Liver (tissue), 8 donors: ENCODE measurements at regions not wholly inside any gene's neighbourhood (a gene's known extent, or its start where the extent isn't known, plus 50 kb on each side); places are given as distances from the start of the nearest gene placed in this dataset.

Experiments used
- DNase-seq: peaks from one replicate; pipeline ENCODE4 v3.0.0-alpha.2; 2017; ENCODE audit warnings: low spot score
- H3K27ac ChIP-seq, 2 donors: one replicate each; pipeline ENCODE4 v1.7.0; 2013; ENCODE audit warnings: inconsistent platforms in 2 of 2, low read length in 2 of 2, control low read depth in 1 of 2, low read depth in 1 of 2, mild to moderate bottlenecking in 1 of 2
- H3K27me3 ChIP-seq, 4 donors: one replicate each; pipeline versions ENCODE4 v1.6.1 to v1.7.0; 2013; ENCODE audit warnings: low read length in 3 of 4, inconsistent platforms in 1 of 4, mild to moderate bottlenecking in 1 of 4, moderate library complexity in 1 of 4; ENCODE audit not compliant: control insufficient read depth in 4 of 4, insufficient read depth in 4 of 4
- H3K36me3 ChIP-seq, 4 donors: one replicate each; pipeline versions ENCODE4 v1.6.1 to v1.7.0; 2013; ENCODE audit warnings: low read length in 3 of 4, mild to moderate bottlenecking in 3 of 4, low read depth in 1 of 4, moderate library complexity in 1 of 4; ENCODE audit not compliant: control insufficient read depth in 4 of 4, insufficient read depth in 3 of 4
- H3K4me1 ChIP-seq, 4 donors: one replicate each; pipeline versions ENCODE4 v1.6.1 to v1.7.0; 2013; ENCODE audit warnings: low read length in 3 of 4, mild to moderate bottlenecking in 3 of 4, moderate library complexity in 1 of 4; ENCODE audit not compliant: control insufficient read depth in 4 of 4, insufficient read depth in 4 of 4
- H3K4me3 ChIP-seq, 3 donors: one replicate each; pipeline versions ENCODE4 v1.6.1 to v1.7.0; 2013; ENCODE audit warnings: low read length in 3 of 3, control low read depth in 1 of 3, low read depth in 1 of 3, mild to moderate bottlenecking in 1 of 3
- H3K9ac ChIP-seq, 2 donors: one replicate each; pipeline ENCODE4 v1.7.0; 2013; ENCODE audit warnings: low read length in 2 of 2, mild to moderate bottlenecking in 2 of 2, moderate library complexity in 2 of 2, control low read depth in 1 of 2, low read depth in 1 of 2
- H3K9me3 ChIP-seq, 4 donors: one replicate each; pipeline versions ENCODE4 v1.6.1 to v1.7.0; 2013; ENCODE audit warnings: low read length in 3 of 4; ENCODE audit not compliant: control insufficient read depth in 4 of 4
- CTCF ChIP-seq: fragments of 150-350 bp; IDR thresholded peaks from 2 replicates; pipeline ENCODE4 v1.5.1; 2017; ENCODE audit warnings: improper control_type of control experiment, low read depth, low read length; ENCODE audit not compliant: missing input control
- EGR1 ChIP-seq, 2 donors: IDR thresholded peaks; 2 replicates each; pipeline ENCODE4 v1.6.1; 2016 to 2018; ENCODE audit warnings: antibody characterized with exemption in 2 of 2, low read depth in 2 of 2
- FOXA1 ChIP-seq: IDR thresholded peaks from 2 replicates; pipeline ENCODE4 v1.6.1; 2016; ENCODE audit warnings: antibody characterized with exemption
- FOXA2 ChIP-seq: IDR thresholded peaks from 2 replicates; pipeline ENCODE4 v1.6.1; 2016; ENCODE audit warnings: antibody characterized with exemption
- GABPA ChIP-seq, 2 donors: IDR thresholded peaks in 1 of 2; conservative IDR thresholded peaks in 1 of 2; 2 replicates each; pipeline ENCODE4 v1.6.1; 2016; ENCODE audit warnings: antibody characterized with exemption in 2 of 2, mild to moderate bottlenecking in 1 of 2, moderate library complexity in 1 of 2
- HNF4A ChIP-seq, 2 donors: conservative IDR thresholded peaks; 2 replicates each; pipeline ENCODE4 v1.6.1; 2016; ENCODE audit warnings: antibody characterized with exemption in 2 of 2, mild to moderate bottlenecking in 2 of 2
- HNF4G ChIP-seq: IDR thresholded peaks from 2 replicates; pipeline ENCODE4 v1.6.1; 2016; ENCODE audit warnings: antibody characterized with exemption
- JUND ChIP-seq, 2 donors: IDR thresholded peaks; 2 replicates each; pipeline ENCODE4 v1.6.1; 2016; ENCODE audit warnings: antibody characterized with exemption in 2 of 2
- NR2F2 ChIP-seq: IDR thresholded peaks from 2 replicates; pipeline ENCODE4 v1.6.1; 2016; ENCODE audit warnings: antibody characterized with exemption
- RAD21 ChIP-seq, 2 donors: IDR thresholded peaks; 2 replicates each; pipeline ENCODE4 v1.6.1; 2016; ENCODE audit warnings: antibody characterized with exemption in 2 of 2, mild to moderate bottlenecking in 2 of 2
- RXRA ChIP-seq, 2 donors: IDR thresholded peaks; 2 replicates each; pipeline ENCODE4 v1.6.1; 2017 to 2018; ENCODE audit warnings: antibody characterized with exemption in 2 of 2, mild to moderate bottlenecking in 1 of 2
- SP1 ChIP-seq: IDR thresholded peaks from 2 replicates; pipeline ENCODE4 v1.6.1; 2018; ENCODE audit warnings: antibody characterized with exemption, mild to moderate bottlenecking
- TAF1 ChIP-seq: conservative IDR thresholded peaks from 2 replicates; pipeline ENCODE4 v1.6.1; 2016; ENCODE audit warnings: antibody characterized with exemption, mild to moderate bottlenecking
- YY1 ChIP-seq: IDR thresholded peaks from 2 replicates; pipeline ENCODE4 v1.6.1; 2016; ENCODE audit warnings: antibody characterized with exemption, mild to moderate bottlenecking
- WGBS: extraction: QIAGEN DNeasy Blood & Tissue Kit; methylation state at CpG from one replicate; pipeline ENCODE4 v1.1.7; 2013; 5-methylcytosine and 5-hydroxymethylcytosine counted together
- TF ChIP-seq, protein P1 (sequence below): IDR thresholded peaks from 2 replicates; pipeline ENCODE4 v1.6.1; 2016; ENCODE audit warnings: antibody characterized with exemption
- TF ChIP-seq, protein P2 (sequence below): IDR thresholded peaks from 2 replicates; pipeline ENCODE4 v1.6.1; 2016; ENCODE audit warnings: antibody characterized with exemption
- TF ChIP-seq, protein P3 (sequence below): IDR thresholded peaks from 2 replicates; pipeline ENCODE4 v1.6.1; 2016; ENCODE audit warnings: antibody characterized with exemption
- TF ChIP-seq, protein P4 (sequence below): IDR thresholded peaks from 2 replicates; pipeline ENCODE4 v1.6.1; 2016; ENCODE audit warnings: antibody characterized with exemption, mild to moderate bottlenecking
- donor health status: healthy.
- donor health status: healthy.
- donor health status: healthy.
- donor health status: healthy.
- donor health status: healthy.

- Histone ChIP-seq H3K27me3 (no peaks in the 10 kb centered on the region), H3K27ac (no peak overlapping the region), H3K9me3 (peaks cover 0 to 2% (median 0%) of the 10 kb centered on the region in 4 donors), H3K4me1 (no peaks in the 10 kb centered on the region), H3K4me3 (no peak overlapping the region), H3K36me3 (no peaks in the 10 kb centered on the region), H3K9ac (no peak overlapping the region)
- WGBS, result 64% methylated on average over 4 of the region's 4 CpGs
- no peak for DNase-seq
- TF ChIP-seq, protein P1, sequence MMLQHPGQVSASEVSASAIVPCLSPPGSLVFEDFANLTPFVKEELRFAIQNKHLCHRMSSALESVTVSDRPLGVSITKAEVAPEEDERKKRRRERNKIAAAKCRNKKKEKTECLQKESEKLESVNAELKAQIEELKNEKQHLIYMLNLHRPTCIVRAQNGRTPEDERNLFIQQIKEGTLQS, result no peak
- no peak for TF ChIP-seq FOXA1
These were observed 335.7 kb downstream of the PRELID2 start for GRCh38 chr5:145499483-145499882.

DNA sequence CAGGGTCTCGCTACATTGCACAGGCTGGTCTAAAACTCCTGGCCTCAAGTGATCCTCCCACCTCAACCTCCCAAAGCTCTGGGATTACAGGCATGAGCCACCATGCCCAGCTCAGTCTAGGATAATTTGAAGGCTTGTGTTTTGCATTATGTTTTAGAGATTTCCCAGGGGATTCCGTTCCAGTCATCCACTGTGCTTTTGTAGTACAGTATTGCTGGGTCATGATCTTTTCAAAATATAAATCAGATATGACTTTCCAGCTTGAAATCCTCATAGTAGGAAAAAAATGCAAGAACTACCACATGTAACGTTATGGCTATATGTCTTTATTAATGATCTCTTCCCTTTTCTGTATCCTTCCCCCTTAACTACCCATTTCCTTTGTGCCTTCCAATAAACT lies 338.1 kb downstream of the PRELID2 start:
- TF ChIP-seq FOXA1 (no peak), YY1 (no peak), RAD21 (IDR thresholded peaks at IDR 0.05) (no peak), GABPA (IDR thresholded peaks at IDR 0.05 in 1 of 2, conservative IDR thresholded peaks at IDR 0.05 in 1 of 2) (no peak), EGR1 (IDR thresholded peaks at IDR 0.05; ENCODE audit: low read depth in 2 of 2) (no peak), TAF1 (no peak), HNF4G (no peak), SP1 (no peak), JUND (IDR thresholded peaks at IDR 0.05) (no peak), FOXA2 (no peak), CTCF (no peak), NR2F2 (no peak), HNF4A (conservative IDR thresholded peaks at IDR 0.05) (no peak), RXRA (IDR thresholded peaks at IDR 0.05) (no peak)
- TF ChIP-seq, protein P2, sequence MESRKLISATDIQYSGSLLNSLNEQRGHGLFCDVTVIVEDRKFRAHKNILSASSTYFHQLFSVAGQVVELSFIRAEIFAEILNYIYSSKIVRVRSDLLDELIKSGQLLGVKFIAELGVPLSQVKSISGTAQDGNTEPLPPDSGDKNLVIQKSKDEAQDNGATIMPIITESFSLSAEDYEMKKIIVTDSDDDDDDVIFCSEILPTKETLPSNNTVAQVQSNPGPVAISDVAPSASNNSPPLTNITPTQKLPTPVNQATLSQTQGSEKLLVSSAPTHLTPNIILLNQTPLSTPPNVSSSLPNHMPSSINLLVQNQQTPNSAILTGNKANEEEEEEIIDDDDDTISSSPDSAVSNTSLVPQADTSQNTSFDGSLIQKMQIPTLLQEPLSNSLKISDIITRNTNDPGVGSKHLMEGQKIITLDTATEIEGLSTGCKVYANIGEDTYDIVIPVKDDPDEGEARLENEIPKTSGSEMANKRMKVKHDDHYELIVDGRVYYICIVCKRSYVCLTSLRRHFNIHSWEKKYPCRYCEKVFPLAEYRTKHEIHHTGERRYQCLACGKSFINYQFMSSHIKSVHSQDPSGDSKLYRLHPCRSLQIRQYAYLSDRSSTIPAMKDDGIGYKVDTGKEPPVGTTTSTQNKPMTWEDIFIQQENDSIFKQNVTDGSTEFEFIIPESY, result no peak
- TF ChIP-seq, protein P3, sequence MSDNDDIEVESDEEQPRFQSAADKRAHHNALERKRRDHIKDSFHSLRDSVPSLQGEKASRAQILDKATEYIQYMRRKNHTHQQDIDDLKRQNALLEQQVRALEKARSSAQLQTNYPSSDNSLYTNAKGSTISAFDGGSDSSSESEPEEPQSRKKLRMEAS, result no peak
- TF ChIP-seq, protein P1, result no peak
- TF ChIP-seq, protein P4, sequence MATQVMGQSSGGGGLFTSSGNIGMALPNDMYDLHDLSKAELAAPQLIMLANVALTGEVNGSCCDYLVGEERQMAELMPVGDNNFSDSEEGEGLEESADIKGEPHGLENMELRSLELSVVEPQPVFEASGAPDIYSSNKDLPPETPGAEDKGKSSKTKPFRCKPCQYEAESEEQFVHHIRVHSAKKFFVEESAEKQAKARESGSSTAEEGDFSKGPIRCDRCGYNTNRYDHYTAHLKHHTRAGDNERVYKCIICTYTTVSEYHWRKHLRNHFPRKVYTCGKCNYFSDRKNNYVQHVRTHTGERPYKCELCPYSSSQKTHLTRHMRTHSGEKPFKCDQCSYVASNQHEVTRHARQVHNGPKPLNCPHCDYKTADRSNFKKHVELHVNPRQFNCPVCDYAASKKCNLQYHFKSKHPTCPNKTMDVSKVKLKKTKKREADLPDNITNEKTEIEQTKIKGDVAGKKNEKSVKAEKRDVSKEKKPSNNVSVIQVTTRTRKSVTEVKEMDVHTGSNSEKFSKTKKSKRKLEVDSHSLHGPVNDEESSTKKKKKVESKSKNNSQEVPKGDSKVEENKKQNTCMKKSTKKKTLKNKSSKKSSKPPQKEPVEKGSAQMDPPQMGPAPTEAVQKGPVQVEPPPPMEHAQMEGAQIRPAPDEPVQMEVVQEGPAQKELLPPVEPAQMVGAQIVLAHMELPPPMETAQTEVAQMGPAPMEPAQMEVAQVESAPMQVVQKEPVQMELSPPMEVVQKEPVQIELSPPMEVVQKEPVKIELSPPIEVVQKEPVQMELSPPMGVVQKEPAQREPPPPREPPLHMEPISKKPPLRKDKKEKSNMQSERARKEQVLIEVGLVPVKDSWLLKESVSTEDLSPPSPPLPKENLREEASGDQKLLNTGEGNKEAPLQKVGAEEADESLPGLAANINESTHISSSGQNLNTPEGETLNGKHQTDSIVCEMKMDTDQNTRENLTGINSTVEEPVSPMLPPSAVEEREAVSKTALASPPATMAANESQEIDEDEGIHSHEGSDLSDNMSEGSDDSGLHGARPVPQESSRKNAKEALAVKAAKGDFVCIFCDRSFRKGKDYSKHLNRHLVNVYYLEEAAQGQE, result no peak
- H3K9me3 ChIP-seq, result peaks cover 0 to 2% (median 0%) of the 10 kb centered on the region in 4 donors
- H3K36me3 ChIP-seq, result no peaks in the 10 kb centered on the region
- H3K4me1 ChIP-seq, result no peaks in the 10 kb centered on the region
- 79% methylated on average over 3 of the region's 3 CpGs for WGBS
- no peak for DNase-seq
- H3K27ac ChIP-seq, result no peak overlapping the region
- no peaks in the 10 kb centered on the region for H3K27me3 ChIP-seq
- no peak overlapping the region for H3K9ac ChIP-seq
- no peak overlapping the region for H3K4me3 ChIP-seq
